ENCODE measurements at regions not wholly inside any gene's neighbourhood (a gene's known extent, or its start where the extent isn't known, plus 50 kb on each side); places are given as distances from the start of the nearest gene placed in this dataset.

DNA sequence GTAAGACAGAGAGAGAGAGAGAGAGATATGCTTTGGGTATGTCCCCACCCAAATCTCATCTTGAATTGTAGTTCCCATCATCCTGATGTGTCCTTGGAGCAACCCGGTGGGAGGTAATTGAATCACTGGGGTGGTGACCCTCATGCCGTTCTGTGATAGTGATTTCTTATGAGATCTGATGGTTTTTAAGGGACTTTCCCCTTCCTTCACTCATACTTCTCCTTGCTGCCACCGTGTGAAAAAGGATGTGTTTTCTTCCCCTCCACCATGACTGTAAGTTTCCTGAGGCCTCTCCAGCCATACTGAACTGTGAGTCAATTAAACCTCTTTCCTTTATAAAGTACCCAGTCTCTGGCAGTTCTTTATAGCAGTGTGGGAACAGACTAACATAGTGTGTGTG is 60.3 kb downstream of the EOMES start:
- TF ChIP-seq, protein P1, sequence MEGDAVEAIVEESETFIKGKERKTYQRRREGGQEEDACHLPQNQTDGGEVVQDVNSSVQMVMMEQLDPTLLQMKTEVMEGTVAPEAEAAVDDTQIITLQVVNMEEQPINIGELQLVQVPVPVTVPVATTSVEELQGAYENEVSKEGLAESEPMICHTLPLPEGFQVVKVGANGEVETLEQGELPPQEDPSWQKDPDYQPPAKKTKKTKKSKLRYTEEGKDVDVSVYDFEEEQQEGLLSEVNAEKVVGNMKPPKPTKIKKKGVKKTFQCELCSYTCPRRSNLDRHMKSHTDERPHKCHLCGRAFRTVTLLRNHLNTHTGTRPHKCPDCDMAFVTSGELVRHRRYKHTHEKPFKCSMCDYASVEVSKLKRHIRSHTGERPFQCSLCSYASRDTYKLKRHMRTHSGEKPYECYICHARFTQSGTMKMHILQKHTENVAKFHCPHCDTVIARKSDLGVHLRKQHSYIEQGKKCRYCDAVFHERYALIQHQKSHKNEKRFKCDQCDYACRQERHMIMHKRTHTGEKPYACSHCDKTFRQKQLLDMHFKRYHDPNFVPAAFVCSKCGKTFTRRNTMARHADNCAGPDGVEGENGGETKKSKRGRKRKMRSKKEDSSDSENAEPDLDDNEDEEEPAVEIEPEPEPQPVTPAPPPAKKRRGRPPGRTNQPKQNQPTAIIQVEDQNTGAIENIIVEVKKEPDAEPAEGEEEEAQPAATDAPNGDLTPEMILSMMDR (IDR thresholded peaks at IDR 0.05) = no peak
- no peak for TF ChIP-seq POLR2A (IDR thresholded peaks at IDR 0.05)

All from testis (tissue), 2 donors.